Cardiac muscle cell (in vitro differentiated cells and primary cell): ENCODE measurements at regions not wholly inside any gene's neighbourhood (a gene's known extent, or its start where the extent isn't known, plus 50 kb on each side); places are given as distances from the start of the nearest gene placed in this dataset.

ENCODE experiments used
- DNase-seq, 2 donors: peaks; one replicate each; pipeline versions ENCODE4 v3.0.0 to v3.0.0-alpha.2; 2010 to 2017; ENCODE audit warnings: low read depth in 1 of 2, low spot score in 1 of 2
- H3K27ac ChIP-seq: fragments of 200-600 bp; sonication (generic); 2 replicates; pipeline ENCODE4 v1.5.1; 2016
- H3K27me3 ChIP-seq: fragments of 200-600 bp; sonication (generic); 2 replicates; pipeline ENCODE4 v1.6.0; 2016; ENCODE audit warnings: control low read depth
- H3K36me3 ChIP-seq: fragments of 200-600 bp; sonication (generic); 2 replicates; pipeline ENCODE4 v1.5.1; 2016; ENCODE audit warnings: control low read depth
- H3K4me1 ChIP-seq: fragments of 200-600 bp; sonication (generic); 2 replicates; pipeline ENCODE4 v1.8.1; 2017; ENCODE audit warnings: low read depth, mild to moderate bottlenecking, mixed run types
- H3K4me3 ChIP-seq: fragments of 200-600 bp; sonication (generic); 2 replicates; pipeline ENCODE4 v1.5.1; 2016; ENCODE audit warnings: mild to moderate bottlenecking
- H3K9me3 ChIP-seq: fragments of 200-600 bp; sonication (generic); 2 replicates; pipeline ENCODE4 v1.5.1; 2017; ENCODE audit warnings: low read depth, mild to moderate bottlenecking, control low read depth
- CTCF ChIP-seq: IDR thresholded peaks from 2 replicates; pipeline ENCODE4 v1.5.1; 2012; ENCODE audit warnings: low read depth, mild to moderate bottlenecking, low read length

GRCh38 chr1:87728169-87728568 is 399.5 kb downstream of the LMO4 start:
- Histone ChIP-seq H3K4me3 (no peak overlapping the region), H3K36me3 (no peaks in the 10 kb centered on the region), H3K9me3 (no peaks in the 10 kb centered on the region), H3K27ac (no peak overlapping the region), H3K4me1 (peaks cover 13% of the 10 kb centered on the region), H3K27me3 (no peaks in the 10 kb centered on the region)
- no peak for DNase-seq
- TF ChIP-seq CTCF = no peak

GRCh38 chr1:87730274-87731216 is 401.9 kb downstream of the LMO4 start:
- Histone ChIP-seq H3K36me3 (no peaks in the 10 kb centered on the region), H3K27ac (peak overlapping the region; percentile 58), H3K4me3 (no peak overlapping the region), H3K4me1 (peaks cover 13% of the 10 kb centered on the region), H3K27me3 (no peaks in the 10 kb centered on the region), H3K9me3 (no peaks in the 10 kb centered on the region)
- TF ChIP-seq CTCF = no peak
- peak in 1 of 2 donors; percentile 26 for DNase-seq

GRCh38 chr1:87733386-87733785 is 404.7 kb downstream of the LMO4 start:
- no peak overlapping the region for H3K27ac ChIP-seq
- no peak for DNase-seq
- TF ChIP-seq CTCF = no peak
- peaks cover 13% of the 10 kb centered on the region for H3K4me1 ChIP-seq
- H3K9me3 ChIP-seq = no peaks in the 10 kb centered on the region
- H3K27me3 ChIP-seq = no peaks in the 10 kb centered on the region
- H3K36me3 ChIP-seq = no peaks in the 10 kb centered on the region
- no peak overlapping the region for H3K4me3 ChIP-seq

GRCh38 chr1:87735750-87736149 is 407.1 kb downstream of the LMO4 start:
- no peak overlapping the region for H3K27ac ChIP-seq
- no peak for TF ChIP-seq CTCF

GRCh38 chr1:87739141-87739540 is 410.5 kb downstream of the LMO4 start:
- H3K27ac ChIP-seq = no peak overlapping the region
- H3K4me3 ChIP-seq = no peak overlapping the region
- H3K36me3 ChIP-seq = no peaks in the 10 kb centered on the region
- DNase-seq = no peak
- no peak for TF ChIP-seq CTCF
- H3K9me3 ChIP-seq = no peaks in the 10 kb centered on the region
- no peaks in the 10 kb centered on the region for H3K27me3 ChIP-seq
- no peaks in the 10 kb centered on the region for H3K4me1 ChIP-seq

More at GRCh38 chr1:87735750-87736149, 407.1 kb downstream of the LMO4 start:
- no peaks in the 10 kb centered on the region for H3K27me3 ChIP-seq
- H3K9me3 ChIP-seq = no peaks in the 10 kb centered on the region
- no peak overlapping the region for H3K4me3 ChIP-seq
- no peak for DNase-seq
- H3K36me3 ChIP-seq = no peaks in the 10 kb centered on the region
- H3K4me1 ChIP-seq = peaks cover 4% of the 10 kb centered on the region
